Endodermal cell (in vitro differentiated cells): ENCODE measurements at regions not wholly inside any gene's neighbourhood (a gene's known extent, or its start where the extent isn't known, plus 50 kb on each side); places are given as distances from the start of the nearest gene placed in this dataset.

Experiments
- DNase-seq: peaks from one replicate; pipeline ENCODE4 v3.0.0-alpha.2; 2017
- H3K27ac ChIP-seq: 2 replicates; pipeline ENCODE4 v1.5.1; 2013; ENCODE audit warnings: mild to moderate bottlenecking, low read depth, low read length, moderate library complexity
- H3K27me3 ChIP-seq: 2 replicates; pipeline ENCODE4 v1.6.1; 2013; ENCODE audit warnings: mild to moderate bottlenecking, low read length, moderate library complexity; ENCODE audit not compliant: insufficient read depth, control insufficient read depth, poor library complexity, severe bottlenecking
- H3K36me3 ChIP-seq: 2 replicates; pipeline ENCODE4 v1.7.0; 2013; ENCODE audit warnings: mild to moderate bottlenecking, low read length, moderate library complexity; ENCODE audit not compliant: control insufficient read depth, insufficient read depth
- H3K4me1 ChIP-seq: one replicate; pipeline ENCODE4 v1.7.0; 2013; ENCODE audit warnings: low read length; ENCODE audit not compliant: control insufficient read depth, insufficient read depth
- H3K4me3 ChIP-seq: 2 replicates; pipeline ENCODE4 v1.5.1; 2013; ENCODE audit warnings: mild to moderate bottlenecking, low read length, moderate library complexity
- H3K9ac ChIP-seq: 2 replicates; pipeline ENCODE4 v1.6.1; 2013; ENCODE audit warnings: mild to moderate bottlenecking, low read length, moderate library complexity; ENCODE audit not compliant: poor library complexity, severe bottlenecking; ENCODE audit errors: extremely low read depth
- H3K9me3 ChIP-seq: 2 replicates; pipeline ENCODE4 v1.6.1; 2013; ENCODE audit warnings: mild to moderate bottlenecking, low read length, moderate library complexity; ENCODE audit not compliant: control insufficient read depth
- H3K27ac Mint-ChIP-seq: 2 replicates; pipeline ENCODE4 v1.8.0; 2020; ENCODE audit warnings: mixed read lengths
- H3K27me3 Mint-ChIP-seq: 2 replicates; pipeline ENCODE4 v1.8.0; 2021; ENCODE audit warnings: mild to moderate bottlenecking, mixed read lengths; ENCODE audit not compliant: insufficient read depth
- H3K36me3 Mint-ChIP-seq: 2 replicates; pipeline ENCODE4 v1.8.0; 2020; ENCODE audit warnings: low read depth, mixed read lengths
- H3K4me1 Mint-ChIP-seq: 2 replicates; pipeline ENCODE4 v1.8.0; 2020; ENCODE audit warnings: mixed read lengths
- H3K4me3 Mint-ChIP-seq: 2 replicates; pipeline ENCODE4 v1.8.0; 2020; ENCODE audit warnings: mild to moderate bottlenecking, moderate library complexity, mixed read lengths
- H3K9me3 Mint-ChIP-seq: 2 replicates; pipeline ENCODE4 v1.8.0; 2020; ENCODE audit warnings: mild to moderate bottlenecking, mixed read lengths
- CTCF ChIP-seq: fragments of 200-600 bp; sonication (generic); conservative IDR thresholded peaks from 2 replicates; pipeline ENCODE4 v1.5.0; 2021; ENCODE audit warnings: antibody characterized with exemption, mild to moderate bottlenecking
- WGBS, 2 experiments: methylation state at CpG; one replicate each; pipeline versions ENCODE4 v1.1.5 to v1.1.7; 2013; ENCODE audit warnings: missing lambda C conversion rate in 2 of 2, mixed read lengths in 1 of 2; ENCODE audit not compliant: insufficient coverage in 1 of 2, insufficient read length in 1 of 2; 5-methylcytosine and 5-hydroxymethylcytosine counted together

- no peak overlapping the region for H3K27ac ChIP-seq
- no peaks in the 10 kb centered on the region for H3K27me3 ChIP-seq
- no peak for DNase-seq
- H3K9ac ChIP-seq = no peak overlapping the region
- Mint-ChIP-seq H3K4me3 (no peak overlapping the region), H3K9me3 (peaks cover 8% of the 10 kb centered on the region), H3K36me3 (no peaks in the 10 kb centered on the region), H3K27ac (no peak overlapping the region), H3K27me3 (no peaks in the 10 kb centered on the region), H3K4me1 (peaks cover 2% of the 10 kb centered on the region)
- H3K9me3 ChIP-seq = no peaks in the 10 kb centered on the region
- no peaks in the 10 kb centered on the region for H3K4me1 ChIP-seq
- H3K4me3 ChIP-seq = no peak overlapping the region
- WGBS, 2 experiments = 70 to 85% methylated on average over 4 to 5 of the region's 5 CpGs
- H3K36me3 ChIP-seq = no peaks in the 10 kb centered on the region
- TF ChIP-seq CTCF = no peak
Measured at GRCh38 chr3:32056559-32057290, 49.7 kb upstream of the GPD1L start.
